ENCODE measurements at regions not wholly inside any gene's neighbourhood (a gene's known extent, or its start where the extent isn't known, plus 50 kb on each side); places are given as distances from the start of the nearest gene placed in this dataset.
"Not testable (repeated sequence)": the region's sequence is repeated elsewhere in the genome, so short reads cannot be mapped to it uniquely, and the experiment has no call there.

GRCh38 chr6:121631752-121632151, 196.3 kb downstream of the GJA1 start:
- not testable (repeated sequence) for H3K4me3 ChIP-seq (ENCODE audit: low read length); DNase-seq; H3K4me1 ChIP-seq (ENCODE audit: control insufficient read depth, insufficient read depth, low read length); H3K27me3 ChIP-seq (ENCODE audit: control insufficient read depth, insufficient read depth, low read length); H3K36me3 ChIP-seq (ENCODE audit: control insufficient read depth, insufficient read depth, low read length); H3K27ac ChIP-seq (ENCODE audit: low read length)
- H3K9me3 ChIP-seq (replicated peaks; ENCODE audit: control insufficient read depth, low read depth, low read length) = peaks cover 27% of the 10 kb centered on the region

- no peaks in the 10 kb centered on the region for H3K36me3 ChIP-seq (ENCODE audit: control insufficient read depth, insufficient read depth, low read length)
- no peaks in the 10 kb centered on the region for H3K4me1 ChIP-seq (ENCODE audit: control insufficient read depth, insufficient read depth, low read length)
- H3K27ac ChIP-seq (ENCODE audit: low read length) = no peak overlapping the region
- no peak for DNase-seq
- H3K9me3 ChIP-seq (replicated peaks; ENCODE audit: control insufficient read depth, low read depth, low read length) = peaks cover 29% of the 10 kb centered on the region
- H3K4me3 ChIP-seq (ENCODE audit: low read length) = no peak overlapping the region
- no peaks in the 10 kb centered on the region for H3K27me3 ChIP-seq (ENCODE audit: control insufficient read depth, insufficient read depth, low read length)
Measured at GRCh38 chr6:121633309-121633708, 197.9 kb downstream of the GJA1 start.

GRCh38 chr6:121634586-121634985, 199.1 kb downstream of the GJA1 start:
- H3K4me1 ChIP-seq (ENCODE audit: control insufficient read depth, insufficient read depth, low read length); H3K4me3 ChIP-seq (ENCODE audit: low read length); H3K36me3 ChIP-seq (ENCODE audit: control insufficient read depth, insufficient read depth, low read length); H3K27me3 ChIP-seq (ENCODE audit: control insufficient read depth, insufficient read depth, low read length); DNase-seq; H3K27ac ChIP-seq (ENCODE audit: low read length): not testable (repeated sequence)
- 100% methylated on average over 1 of the region's 2 CpGs for WGBS (ENCODE audit: insufficient coverage)
- H3K9me3 ChIP-seq (replicated peaks; ENCODE audit: control insufficient read depth, low read depth, low read length) = peaks cover 29% of the 10 kb centered on the region

- H3K36me3 ChIP-seq (ENCODE audit: control insufficient read depth, insufficient read depth, low read length) = no peaks in the 10 kb centered on the region
- no CpG with 5 or more reads among the region's 2 CpGs for WGBS (ENCODE audit: insufficient coverage)
- no peaks in the 10 kb centered on the region for H3K4me1 ChIP-seq (ENCODE audit: control insufficient read depth, insufficient read depth, low read length)
- no peak overlapping the region for H3K27ac ChIP-seq (ENCODE audit: low read length)
- no peak for DNase-seq
- H3K9me3 ChIP-seq (replicated peaks; ENCODE audit: control insufficient read depth, low read depth, low read length) = peaks cover 29% of the 10 kb centered on the region
- H3K27me3 ChIP-seq (ENCODE audit: control insufficient read depth, insufficient read depth, low read length) = no peaks in the 10 kb centered on the region
- H3K4me3 ChIP-seq (ENCODE audit: low read length) = no peak overlapping the region
Measured at GRCh38 chr6:121635355-121635754, 199.9 kb downstream of the GJA1 start.

GRCh38 chr6:121636217-121636616, 200.8 kb downstream of the GJA1 start:
- H3K27me3 ChIP-seq (ENCODE audit: control insufficient read depth, insufficient read depth, low read length); DNase-seq; H3K4me3 ChIP-seq (ENCODE audit: low read length); H3K4me1 ChIP-seq (ENCODE audit: control insufficient read depth, insufficient read depth, low read length); H3K27ac ChIP-seq (ENCODE audit: low read length); H3K36me3 ChIP-seq (ENCODE audit: control insufficient read depth, insufficient read depth, low read length): not testable (repeated sequence)
- H3K9me3 ChIP-seq (replicated peaks; ENCODE audit: control insufficient read depth, low read depth, low read length) = peaks cover 28% of the 10 kb centered on the region
- WGBS (ENCODE audit: insufficient coverage) = 86% methylated on average over 1 of the region's 2 CpGs

GRCh38 chr6:121639021-121639420, 203.6 kb downstream of the GJA1 start:
- DNase-seq = no peak
- Histone ChIP-seq H3K4me3 (ENCODE audit: low read length) (no peak overlapping the region), H3K36me3 (ENCODE audit: control insufficient read depth, insufficient read depth, low read length) (no peaks in the 10 kb centered on the region), H3K4me1 (ENCODE audit: control insufficient read depth, insufficient read depth, low read length) (no peaks in the 10 kb centered on the region), H3K9me3 (replicated peaks; ENCODE audit: control insufficient read depth, low read depth, low read length) (peaks cover 20% of the 10 kb centered on the region), H3K27ac (ENCODE audit: low read length) (no peak overlapping the region), H3K27me3 (ENCODE audit: control insufficient read depth, insufficient read depth, low read length) (no peaks in the 10 kb centered on the region)
- no CpG with 5 or more reads among the region's 2 CpGs for WGBS (ENCODE audit: insufficient coverage)

- DNase-seq = peak; percentile 16
- H3K27me3 ChIP-seq (ENCODE audit: control insufficient read depth, insufficient read depth, low read length) = no peaks in the 10 kb centered on the region
- H3K36me3 ChIP-seq (ENCODE audit: control insufficient read depth, insufficient read depth, low read length) = no peaks in the 10 kb centered on the region
- WGBS (ENCODE audit: insufficient coverage) = 73% methylated on average over 2 of the region's 3 CpGs
- H3K9me3 ChIP-seq (replicated peaks; ENCODE audit: control insufficient read depth, low read depth, low read length) = peaks cover 6% of the 10 kb centered on the region
- no peak overlapping the region for H3K4me3 ChIP-seq (ENCODE audit: low read length)
- no peak overlapping the region for H3K27ac ChIP-seq (ENCODE audit: low read length)
- no peaks in the 10 kb centered on the region for H3K4me1 ChIP-seq (ENCODE audit: control insufficient read depth, insufficient read depth, low read length)
Measured at GRCh38 chr6:121641158-121641557, 205.7 kb downstream of the GJA1 start.

- no peaks in the 10 kb centered on the region for H3K36me3 ChIP-seq (ENCODE audit: control insufficient read depth, insufficient read depth, low read length)
- no peaks in the 10 kb centered on the region for H3K27me3 ChIP-seq (ENCODE audit: control insufficient read depth, insufficient read depth, low read length)
- WGBS (ENCODE audit: insufficient coverage) = no CpG with 5 or more reads among the region's 1 CpG
- no peak overlapping the region for H3K4me3 ChIP-seq (ENCODE audit: low read length)
- H3K4me1 ChIP-seq (ENCODE audit: control insufficient read depth, insufficient read depth, low read length) = no peaks in the 10 kb centered on the region
- no peak overlapping the region for H3K27ac ChIP-seq (ENCODE audit: low read length)
- H3K9me3 ChIP-seq (replicated peaks; ENCODE audit: control insufficient read depth, low read depth, low read length) = no peaks in the 10 kb centered on the region
- no peak for DNase-seq
Measured at GRCh38 chr6:121645100-121645745, 209.8 kb downstream of the GJA1 start.

- Histone ChIP-seq H3K4me3 (ENCODE audit: low read length) (no peak overlapping the region), H3K4me1 (ENCODE audit: control insufficient read depth, insufficient read depth, low read length) (no peaks in the 10 kb centered on the region), H3K27ac (ENCODE audit: low read length) (no peak overlapping the region), H3K36me3 (ENCODE audit: control insufficient read depth, insufficient read depth, low read length) (no peaks in the 10 kb centered on the region), H3K27me3 (ENCODE audit: control insufficient read depth, insufficient read depth, low read length) (no peaks in the 10 kb centered on the region), H3K9me3 (replicated peaks; ENCODE audit: control insufficient read depth, low read depth, low read length) (no peaks in the 10 kb centered on the region)
- DNase-seq = no peak
Measured at GRCh38 chr6:121647905-121648304, 212.5 kb downstream of the GJA1 start.

- WGBS (ENCODE audit: insufficient coverage) = 84% methylated on average over 2 of the region's 2 CpGs
- no peaks in the 10 kb centered on the region for H3K4me1 ChIP-seq (ENCODE audit: control insufficient read depth, insufficient read depth, low read length)
- no peak overlapping the region for H3K27ac ChIP-seq (ENCODE audit: low read length)
- no peak for DNase-seq
- H3K36me3 ChIP-seq (ENCODE audit: control insufficient read depth, insufficient read depth, low read length) = no peaks in the 10 kb centered on the region
- H3K27me3 ChIP-seq (ENCODE audit: control insufficient read depth, insufficient read depth, low read length) = no peaks in the 10 kb centered on the region
- no peak overlapping the region for H3K4me3 ChIP-seq (ENCODE audit: low read length)
- H3K9me3 ChIP-seq (replicated peaks; ENCODE audit: control insufficient read depth, low read depth, low read length) = no peaks in the 10 kb centered on the region
Measured at GRCh38 chr6:121649951-121650350, 214.5 kb downstream of the GJA1 start.

- peak; percentile 39 for DNase-seq
- whole genome bisulfite sequencing (ENCODE audit: insufficient coverage) = no CpG with 5 or more reads among the region's 1 CpG
- no peaks in the 10 kb centered on the region for H3K36me3 ChIP-seq (ENCODE audit: control insufficient read depth, insufficient read depth, low read length)
- peak overlapping the region; percentile 49 for H3K27ac ChIP-seq (ENCODE audit: low read length)
- H3K9me3 ChIP-seq (replicated peaks; ENCODE audit: control insufficient read depth, low read depth, low read length) = no peaks in the 10 kb centered on the region
- no peak overlapping the region for H3K4me3 ChIP-seq (ENCODE audit: low read length)
- no peaks in the 10 kb centered on the region for H3K27me3 ChIP-seq (ENCODE audit: control insufficient read depth, insufficient read depth, low read length)
- no peaks in the 10 kb centered on the region for H3K4me1 ChIP-seq (ENCODE audit: control insufficient read depth, insufficient read depth, low read length)
Measured at GRCh38 chr6:121651420-121651819, 216.0 kb downstream of the GJA1 start.
